ENCODE measurements at regions not wholly inside any gene's neighbourhood (a gene's known extent, or its start where the extent isn't known, plus 50 kb on each side); places are given as distances from the start of the nearest gene placed in this dataset.

- TF ChIP-seq FOXP1 (CRISPR knock-in tag; IDR thresholded peaks at IDR 0.05; ENCODE audit: borderline replicate concordance), result no peak
- TF ChIP-seq SMAD3 (CRISPR knock-in tag; IDR thresholded peaks at IDR 0.05; ENCODE audit: borderline replicate concordance), result no peak
- no peak for TF ChIP-seq NR3C1 (CRISPR knock-in tag; conservative IDR thresholded peaks at IDR 0.05; ENCODE audit: low read depth)
- TF ChIP-seq CBFB (CRISPR knock-in tag; IDR thresholded peaks at IDR 0.05; ENCODE audit: low read depth), result no peak
- TF ChIP-seq TCF7 (CRISPR knock-in tag; IDR thresholded peaks at IDR 0.05; ENCODE audit: low read depth), result no peak
- no peak for TF ChIP-seq ATF6 (CRISPR knock-in tag; IDR thresholded peaks at IDR 0.05)
- no peak for TF ChIP-seq CREB1 (CRISPR knock-in tag; IDR thresholded peaks at IDR 0.05)
Measured at GRCh38 chr6:142644866-142645265, 300.1 kb downstream of the HIVEP2 start.

All from WTC11 (cell line).